Lung (tissue), 11 donors: ENCODE measurements at regions not wholly inside any gene's neighbourhood (a gene's known extent, or its start where the extent isn't known, plus 50 kb on each side); places are given as distances from the start of the nearest gene placed in this dataset.

Source experiments
- ATAC-seq: fragments of 200-7000 bp; cut with Tn5 transposase; one replicate; pipeline ENCODE4 v1.9.1; 2020; ENCODE audit warnings: moderate number of reproducible peaks; ENCODE audit not compliant: insufficient read depth, low FRiP score
- DNase-seq, 3 donors: peaks; one replicate each; pipeline ENCODE4 v3.0.0-alpha.2; 2013 to 2017
- H3K27ac ChIP-seq, 2 donors: one replicate each; pipeline ENCODE4 v1.5.1; 2013; ENCODE audit warnings: mild to moderate bottlenecking in 2 of 2, moderate library complexity in 2 of 2, control low read depth in 1 of 2, inconsistent platforms in 1 of 2, low read depth in 1 of 2, low read length in 1 of 2
- H3K27me3 ChIP-seq, 3 donors: one replicate each; pipeline ENCODE4 v1.5.1; 2013; ENCODE audit warnings: low read length in 2 of 3; ENCODE audit not compliant: control insufficient read depth in 3 of 3, insufficient read depth in 3 of 3
- H3K36me3 ChIP-seq, 4 donors: one replicate each; pipeline ENCODE4 v1.5.1; 2013; ENCODE audit warnings: low read length in 4 of 4, mild to moderate bottlenecking in 1 of 4, moderate library complexity in 1 of 4; ENCODE audit not compliant: control insufficient read depth in 4 of 4, insufficient read depth in 4 of 4
- H3K4me1 ChIP-seq, 5 donors: one replicate each; pipeline ENCODE4 v1.5.1; 2013; ENCODE audit warnings: low read length in 5 of 5, mild to moderate bottlenecking in 2 of 5, moderate library complexity in 1 of 5; ENCODE audit not compliant: control insufficient read depth in 5 of 5, insufficient read depth in 5 of 5
- H3K4me3 ChIP-seq: one replicate; pipeline ENCODE4 v1.5.1; 2013; ENCODE audit warnings: mild to moderate bottlenecking, control low read depth, moderate library complexity
- H3K9ac ChIP-seq, 2 donors: one replicate each; pipeline ENCODE4 v1.5.1; 2013; ENCODE audit warnings: low read length in 2 of 2, control low read depth in 1 of 2; ENCODE audit not compliant: insufficient read depth in 1 of 2
- H3K9me3 ChIP-seq, 4 donors: one replicate each; pipeline ENCODE4 v1.5.1; 2013; ENCODE audit warnings: low read length in 3 of 4, mild to moderate bottlenecking in 1 of 4, moderate library complexity in 1 of 4; ENCODE audit not compliant: control insufficient read depth in 4 of 4, insufficient read depth in 3 of 4
- CTCF ChIP-seq: IDR thresholded peaks from 2 replicates; pipeline ENCODE4 v1.5.1; 2012; ENCODE audit warnings: mild to moderate bottlenecking; ENCODE audit errors: control extremely low read depth, extremely low read depth
- WGBS, 2 donors: extraction: QIAGEN DNeasy Blood & Tissue Kit; methylation state at CpG; one replicate each; pipeline ENCODE4 v1.1.7; 2013; 5-methylcytosine and 5-hydroxymethylcytosine counted together
- donor health status: control.
- donor health status: control.
- donor health status: Bipolar disorder and iron deficiency.
- donor health status: healthy.
- donor health status: DM: yes; HTN: yes; CAD: no.

- ATAC-seq (no peak), DNase-seq (no peak)
- Histone ChIP-seq H3K9me3 (no peaks in the 10 kb centered on the region), H3K4me1 (peaks cover 0 to 67% (median 10%) of the 10 kb centered on the region in 5 donors), H3K27me3 (no peaks in the 10 kb centered on the region), H3K9ac (no peak overlapping the region), H3K36me3 (no peaks in the 10 kb centered on the region), H3K4me3 (no peak overlapping the region), H3K27ac (no peak overlapping the region)
- WGBS, 2 donors, result 70 to 81% methylated on average over 1 of the region's 1 CpG
- no peak for TF ChIP-seq CTCF
These were observed 335.6 kb upstream of the GLI3 start for GRCh38 chr7:42572561-42572960.

GRCh38 chr7:42572056-42572455 lies 335.0 kb upstream of the GLI3 start:
- no peak for TF ChIP-seq CTCF
- DNase-seq (peak in 2 of 3 donors; percentile 58 to 66), ATAC-seq (no peak)
- no peaks in the 10 kb centered on the region for H3K9me3 ChIP-seq
- WGBS, 2 donors, result 66 to 75% methylated on average over 8 of the region's 8 CpGs
- H3K4me3 ChIP-seq, result no peak overlapping the region
- peaks cover 0 to 62% (median 10%) of the 10 kb centered on the region in 5 donors for H3K4me1 ChIP-seq
- H3K27me3 ChIP-seq, result no peaks in the 10 kb centered on the region
- H3K36me3 ChIP-seq, result no peaks in the 10 kb centered on the region
- no peak overlapping the region for H3K9ac ChIP-seq
- H3K27ac ChIP-seq, result no peak overlapping the region

GRCh38 chr7:42570944-42571343 lies 333.9 kb upstream of the GLI3 start:
- WGBS, 2 donors, result 75 to 79% methylated on average over 2 of the region's 2 CpGs

More at GRCh38 chr7:42570944-42571343, 333.9 kb upstream of the GLI3 start:
- ATAC-seq (no peak), DNase-seq (no peak)
- peaks cover 0 to 55% (median 10%) of the 10 kb centered on the region in 5 donors for H3K4me1 ChIP-seq
- H3K27me3 ChIP-seq, result no peaks in the 10 kb centered on the region
- TF ChIP-seq CTCF, result no peak
- H3K36me3 ChIP-seq, result no peaks in the 10 kb centered on the region
- no peaks in the 10 kb centered on the region for H3K9me3 ChIP-seq
- no peak overlapping the region for H3K27ac ChIP-seq
- no peak overlapping the region for H3K4me3 ChIP-seq
- H3K9ac ChIP-seq, result no peak overlapping the region
